ENCODE measurements at regions not wholly inside any gene's neighbourhood (a gene's known extent, or its start where the extent isn't known, plus 50 kb on each side); places are given as distances from the start of the nearest gene placed in this dataset.
"Not testable (repeated sequence)": the region's sequence is repeated elsewhere in the genome, so short reads cannot be mapped to it uniquely, and the experiment has no call there.

DNA sequence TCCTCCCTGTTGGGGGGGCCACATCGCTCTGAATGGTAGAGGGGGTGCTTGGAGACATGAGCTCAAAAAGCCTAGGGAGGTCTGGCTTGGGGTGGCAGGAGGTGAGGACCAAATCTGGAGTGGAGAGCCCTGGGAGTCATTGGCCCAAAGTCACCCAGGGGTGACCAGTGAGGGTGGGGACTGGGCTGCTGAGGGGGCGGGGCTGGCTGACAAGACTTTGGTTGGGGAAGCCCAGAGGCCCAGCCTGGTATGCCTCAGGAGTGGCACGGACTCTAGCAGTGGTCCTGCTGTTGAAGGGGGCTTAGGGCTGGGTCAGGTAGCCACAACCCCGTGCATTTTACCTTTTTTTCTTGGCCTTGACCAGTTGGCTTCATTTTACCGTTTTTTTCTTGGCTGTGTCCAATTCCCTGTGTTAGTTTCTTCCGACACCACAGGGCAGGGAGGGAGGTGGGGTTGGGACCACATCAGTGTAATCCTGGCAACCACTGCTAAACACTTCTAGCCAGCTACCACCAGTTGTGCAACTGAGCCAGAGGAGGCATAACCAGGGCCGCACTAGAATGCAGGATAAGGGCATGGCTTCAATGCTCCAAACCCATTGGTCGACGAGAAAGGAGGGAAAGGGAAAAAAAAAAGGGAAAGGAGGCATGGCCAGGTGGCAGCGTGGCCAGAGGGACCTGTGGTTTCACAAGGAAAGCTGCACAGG lies 105.3 kb upstream of the C2CD4B start:
- DNase-seq (ENCODE audit: low read depth) = no peak

DNA sequence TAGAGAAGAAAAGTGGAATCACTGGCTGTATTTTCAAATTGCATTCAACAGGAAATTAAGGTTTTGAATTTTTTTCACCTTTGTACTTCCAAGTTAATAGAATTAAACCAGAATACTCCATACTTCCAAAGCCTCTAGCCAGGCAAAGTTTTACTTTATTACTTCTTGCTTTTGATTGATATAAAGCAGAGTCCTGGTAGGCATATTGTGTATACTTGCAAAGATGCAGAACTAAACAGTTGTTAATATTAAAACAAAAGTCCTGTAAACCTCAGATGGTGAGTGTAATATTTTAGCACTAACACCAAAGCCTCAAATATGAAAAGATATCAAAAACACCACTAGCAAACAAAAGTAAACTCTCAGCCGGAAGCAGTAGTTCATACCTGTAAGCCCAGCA lies 107.2 kb upstream of the C2CD4B start:
- no peak for DNase-seq (ENCODE audit: low read depth)

DNA sequence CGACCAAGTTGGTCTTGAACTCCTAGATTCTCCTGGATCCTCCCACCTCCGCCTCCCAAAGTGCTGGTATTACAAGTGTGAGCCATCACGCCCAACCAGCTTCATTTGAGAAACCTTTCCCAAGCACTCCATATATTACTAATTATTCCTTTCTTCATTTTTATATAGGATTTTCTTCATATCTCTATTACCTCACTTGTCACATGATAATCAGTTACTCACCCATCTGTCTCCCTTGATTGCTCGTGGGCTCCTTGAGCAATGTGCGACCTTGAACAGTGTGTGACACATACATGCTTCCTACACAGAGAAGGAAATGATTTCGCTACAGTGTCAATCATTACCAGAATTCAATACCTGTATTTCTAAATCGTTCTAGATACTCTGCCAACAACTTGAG lies 110.7 kb upstream of the C2CD4B start:
- DNase-seq (ENCODE audit: low read depth) = no peak

DNA sequence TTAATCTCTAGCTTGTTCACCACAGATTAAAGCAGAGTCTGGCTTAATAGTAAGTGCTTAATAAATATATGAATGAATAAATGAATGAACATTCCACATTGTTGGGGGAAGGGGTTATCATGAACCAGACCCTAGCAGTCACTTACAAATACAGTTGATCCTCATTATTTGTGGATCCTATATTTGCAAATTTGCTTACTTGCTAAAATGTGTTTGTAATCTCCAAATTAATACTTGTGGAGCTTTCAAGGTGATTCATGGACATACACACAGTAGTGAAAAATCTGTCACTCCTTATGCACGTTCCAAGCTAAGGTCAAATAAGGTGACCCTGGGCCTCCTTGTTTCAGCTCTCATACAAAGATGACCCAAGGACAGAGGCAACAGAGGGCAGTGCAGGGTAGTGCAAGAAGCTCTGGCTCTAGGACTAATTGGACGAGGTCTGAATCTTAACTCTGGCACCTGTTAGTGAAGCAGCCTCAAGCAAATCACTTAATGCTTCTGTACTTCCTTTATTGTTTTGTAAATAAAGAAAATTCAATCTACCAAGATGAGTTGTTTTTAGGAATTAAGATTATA lies 112.8 kb upstream of the C2CD4B start:
- no peak for DNase-seq (ENCODE audit: low read depth)

DNA sequence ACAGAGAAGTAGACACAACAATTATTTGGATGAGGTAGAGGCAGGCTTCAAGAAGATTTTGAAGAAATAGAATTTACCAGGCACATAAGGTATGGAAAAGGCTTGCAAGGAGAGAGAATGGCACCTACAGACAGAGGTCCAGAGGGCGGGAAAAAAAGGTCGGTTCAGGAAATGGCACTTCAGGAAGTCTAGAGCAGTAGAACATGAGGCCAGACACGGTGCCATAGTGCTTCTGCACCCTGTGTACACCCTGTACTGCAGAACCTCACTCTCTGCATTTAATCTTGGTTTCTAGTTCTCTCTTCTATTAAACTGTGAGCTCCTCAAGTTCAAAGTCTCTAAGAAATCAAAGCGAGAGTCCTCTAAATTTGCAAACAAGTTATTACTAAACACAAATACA lies 113.4 kb upstream of the C2CD4B start:
- no peak for DNase-seq (ENCODE audit: low read depth)

DNA sequence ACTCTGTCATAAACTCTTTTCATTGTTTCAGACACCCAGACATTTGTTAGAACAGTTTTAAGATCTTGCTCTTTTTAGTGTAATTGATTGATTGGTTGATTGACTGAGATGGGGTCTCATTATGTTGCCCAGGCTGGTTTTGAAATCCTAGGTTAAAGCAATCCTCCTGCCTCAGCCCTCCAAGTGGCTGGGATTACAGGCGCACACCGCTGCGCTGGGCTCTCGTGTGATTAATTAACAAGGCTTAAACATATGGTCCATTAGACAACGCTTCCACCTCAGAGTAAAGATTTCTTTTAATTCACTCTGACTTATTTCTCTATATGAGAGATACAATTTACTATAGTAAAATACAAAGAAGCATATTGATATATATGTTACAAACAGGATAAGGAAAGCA lies 114.0 kb upstream of the C2CD4B start:
- no peak for DNase-seq (ENCODE audit: low read depth)

DNA sequence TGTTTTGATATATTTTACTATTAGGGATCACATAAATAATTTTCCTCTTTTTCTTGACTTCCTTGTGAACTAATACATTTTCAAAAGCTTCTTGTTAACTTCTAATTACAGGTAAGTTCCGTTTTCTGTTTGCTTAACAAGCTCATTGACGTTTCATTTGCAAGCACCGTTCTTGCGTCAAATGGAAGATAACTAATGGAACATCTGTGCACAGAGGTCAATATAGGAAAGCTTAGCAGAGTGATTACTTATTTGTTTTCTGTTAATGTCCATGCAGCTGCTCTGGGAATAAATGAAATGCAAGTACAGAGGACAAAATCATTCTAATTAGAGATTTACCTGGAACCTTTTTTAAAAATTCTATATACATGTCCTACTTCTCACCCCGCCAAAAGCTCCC lies 115.5 kb upstream of the C2CD4B start:
- DNase-seq (ENCODE audit: low read depth) = no peak

DNA sequence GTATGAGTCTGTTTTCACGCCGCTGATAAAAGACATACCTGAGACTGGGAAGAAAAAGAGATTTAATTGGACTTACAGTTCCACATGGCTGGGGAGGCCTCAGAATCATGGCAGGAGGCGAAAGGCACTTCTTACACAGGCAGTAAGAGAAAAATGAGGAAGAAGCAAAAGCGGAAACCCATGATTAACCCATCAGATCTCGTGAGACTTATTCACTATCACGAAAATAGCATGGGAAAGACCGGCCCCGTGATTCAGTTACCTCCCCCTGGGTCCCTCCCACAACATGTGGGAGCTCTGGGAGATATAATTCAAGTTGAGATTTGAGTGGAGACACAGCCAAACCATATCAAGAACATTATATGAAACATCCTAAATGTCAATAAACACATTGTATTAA lies 116.7 kb upstream of the C2CD4B start:
- DNase-seq (ENCODE audit: low read depth) = not testable (repeated sequence)

DNA sequence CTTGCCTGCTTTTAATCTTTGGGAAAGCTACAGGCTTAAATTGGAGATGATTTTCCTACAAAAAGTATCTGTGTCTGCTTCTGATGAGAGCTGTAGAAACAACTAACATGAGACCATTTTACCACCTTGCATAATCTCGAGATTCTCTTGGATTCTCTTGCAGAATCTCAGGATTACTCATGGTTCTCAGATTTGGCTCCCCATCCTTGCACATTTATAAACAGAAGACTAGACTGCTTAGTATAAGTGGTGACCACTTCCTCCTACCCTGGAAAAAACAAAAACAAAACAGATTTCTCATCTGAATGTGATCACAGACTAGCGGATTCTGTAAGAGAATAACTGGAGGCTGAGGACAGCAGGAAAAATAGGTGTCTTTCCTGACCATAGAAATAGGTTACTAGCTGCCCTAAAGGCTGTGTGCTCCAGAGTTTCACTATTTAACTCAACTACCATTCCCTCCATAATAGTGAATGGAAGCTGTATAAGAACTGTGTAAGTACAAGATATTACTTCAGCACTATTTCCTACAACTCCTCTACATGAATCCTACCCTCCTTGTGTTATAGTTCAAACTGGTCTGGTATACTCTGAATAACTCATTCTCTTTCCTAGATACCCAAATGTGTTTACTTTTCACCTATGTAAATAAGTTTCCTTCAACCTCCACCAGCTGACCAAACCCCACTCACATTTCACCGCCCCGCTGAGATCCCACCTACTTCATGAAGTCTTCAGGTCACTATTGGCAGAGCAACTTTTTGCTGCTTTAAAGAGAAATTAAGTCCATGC lies 122.2 kb upstream of the C2CD4B start:
- DNase-seq (ENCODE audit: low read depth) = no peak

DNA sequence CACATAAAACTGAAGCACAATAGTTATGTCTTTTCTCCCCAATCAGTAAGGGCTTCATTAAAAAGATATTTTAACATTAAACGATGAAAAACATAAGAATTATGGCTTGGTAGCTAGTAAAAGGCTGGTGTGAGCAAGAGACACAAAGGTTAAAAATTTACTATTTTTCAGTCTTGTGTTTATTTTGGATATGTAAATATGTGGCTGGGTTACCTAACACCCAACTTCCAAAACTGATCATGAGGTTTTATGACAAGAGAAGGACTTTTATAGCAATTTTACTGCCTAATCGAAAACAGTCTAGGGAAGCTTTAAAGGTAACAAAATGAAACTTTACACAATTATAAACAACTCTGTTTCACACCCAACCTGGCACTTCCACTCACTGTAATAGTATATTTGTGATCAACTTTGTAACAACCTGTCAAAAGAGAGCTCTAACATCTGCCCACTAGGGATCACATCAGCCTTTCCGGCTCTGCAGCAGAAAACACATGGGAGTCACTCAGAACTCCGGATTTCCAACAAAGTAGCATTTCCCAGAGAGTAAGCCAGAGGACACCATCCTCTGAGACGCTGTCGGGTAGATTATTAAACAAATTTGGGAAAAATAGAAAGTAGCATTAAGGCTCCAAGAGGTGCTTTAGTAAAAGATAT lies 123.4 kb upstream of the C2CD4B start:
- no peak for DNase-seq (ENCODE audit: low read depth)

DNA sequence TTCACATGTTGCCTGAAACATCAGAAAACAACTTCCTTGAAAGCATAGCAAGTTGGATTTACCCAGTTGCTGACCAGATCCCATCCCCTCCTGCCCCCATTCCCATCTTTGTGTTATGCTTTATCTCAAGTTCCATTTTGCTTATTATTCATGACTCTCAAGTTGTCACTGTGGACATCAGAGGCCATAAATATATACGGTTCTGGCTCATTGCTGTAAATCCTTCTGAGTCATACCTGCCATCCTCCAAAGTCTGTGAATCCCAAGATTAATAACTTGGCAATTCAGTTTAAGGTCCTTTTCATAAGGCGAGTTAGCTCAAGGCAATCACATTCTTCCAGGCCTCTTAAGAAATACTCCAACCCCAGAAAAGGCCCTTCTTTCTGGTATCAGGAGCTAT lies 126.2 kb upstream of the C2CD4B start:
- DNase-seq (ENCODE audit: low read depth) = no peak

DNA sequence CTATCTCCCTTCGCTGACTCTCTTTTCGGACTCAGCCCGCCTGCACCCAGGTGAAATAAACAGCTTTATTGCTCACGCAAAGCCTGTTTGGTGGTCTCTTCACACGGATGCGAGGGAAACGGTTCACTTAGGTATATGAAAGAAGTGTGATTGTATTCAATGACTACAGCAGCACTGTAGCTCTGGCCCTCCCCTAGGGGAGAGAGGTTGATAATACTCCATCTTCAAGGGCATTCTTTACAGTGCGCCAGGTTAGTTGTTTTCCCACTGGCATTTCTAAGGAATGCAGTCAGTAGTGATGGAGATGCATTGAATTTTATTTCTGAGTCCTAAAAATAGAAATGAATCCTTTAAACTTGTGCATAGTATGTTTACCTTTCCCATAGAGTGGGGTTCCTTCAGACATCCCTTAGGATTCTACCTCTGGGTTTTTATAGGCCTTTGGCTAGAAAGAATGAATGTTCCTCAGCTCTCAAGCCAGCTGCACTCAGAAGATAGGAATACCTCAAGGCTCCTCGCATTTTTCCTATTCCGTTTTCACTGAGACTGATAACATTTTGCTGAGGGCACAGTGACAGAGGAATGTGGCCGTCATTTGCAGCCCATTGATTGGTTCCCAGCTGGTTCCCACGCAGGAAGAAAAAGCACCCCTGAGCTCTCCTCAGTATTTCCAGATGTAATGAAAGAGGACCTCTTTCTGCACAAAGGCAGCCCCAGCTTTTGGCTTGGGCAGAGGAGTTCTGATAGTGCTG lies 131.8 kb upstream of the C2CD4B start:
- DNase-seq (ENCODE audit: low read depth) = no peak

DNA sequence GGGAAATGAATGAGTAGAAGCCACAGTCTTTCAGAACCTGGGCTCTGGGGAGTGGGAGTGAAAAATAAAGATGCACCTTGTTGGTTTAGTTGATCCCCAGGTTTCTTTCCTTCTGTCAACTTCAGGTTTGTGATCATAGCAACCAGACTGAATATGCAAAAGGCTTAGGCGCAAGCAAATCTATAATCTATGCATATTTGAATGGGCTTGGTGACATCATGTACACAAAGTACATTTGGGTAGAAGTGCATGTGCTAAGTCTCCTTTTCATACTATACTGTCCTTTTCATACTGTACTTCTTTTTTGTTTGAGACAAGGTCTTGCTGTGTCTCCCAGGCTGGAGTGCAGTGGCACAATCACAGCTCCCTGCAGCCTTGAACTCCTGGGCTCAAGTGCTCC lies 132.4 kb upstream of the C2CD4B start:
- no peak for DNase-seq (ENCODE audit: low read depth)

DNA sequence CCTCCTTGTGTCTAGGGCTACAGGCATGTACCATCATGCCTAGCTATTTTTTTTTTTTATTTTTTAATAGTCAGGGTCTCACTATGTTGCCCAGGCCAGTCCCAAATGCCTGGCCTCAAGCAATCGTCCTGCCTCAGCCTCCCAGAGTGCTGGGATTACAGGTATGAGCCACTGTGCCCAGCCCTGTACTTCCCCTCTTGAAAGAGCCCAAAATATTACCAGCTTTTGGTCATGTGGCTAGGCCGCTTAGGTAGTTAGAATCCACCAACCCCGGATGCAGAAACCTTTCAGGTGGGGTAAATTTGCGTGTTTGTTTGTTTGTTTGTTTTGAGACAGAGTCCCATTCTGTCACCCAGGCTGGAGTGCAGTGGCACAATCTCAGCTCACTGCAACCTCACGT lies 132.8 kb upstream of the C2CD4B start:
- DNase-seq (ENCODE audit: low read depth) = no peak

DNA sequence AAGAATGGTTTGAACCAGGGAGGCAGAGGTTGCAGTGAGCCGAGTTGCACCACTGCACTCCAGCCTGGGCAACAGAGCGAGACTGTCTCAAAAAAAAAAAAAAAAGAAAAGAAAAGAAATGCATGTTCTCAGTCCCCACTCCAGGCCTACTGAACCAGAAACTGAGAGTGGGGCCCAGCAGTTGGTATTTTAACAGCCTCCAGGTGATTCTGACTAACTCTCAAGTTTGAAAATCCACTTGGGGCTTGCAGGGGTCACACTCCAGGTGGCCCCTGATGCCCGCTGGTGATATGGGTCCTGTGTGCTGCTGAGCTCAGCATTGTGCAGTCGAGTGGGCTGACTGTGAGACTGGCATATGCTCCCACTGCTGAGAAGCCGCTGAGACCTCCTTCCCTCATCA lies 133.7 kb upstream of the C2CD4B start:
- DNase-seq (ENCODE audit: low read depth) = no peak

DNA sequence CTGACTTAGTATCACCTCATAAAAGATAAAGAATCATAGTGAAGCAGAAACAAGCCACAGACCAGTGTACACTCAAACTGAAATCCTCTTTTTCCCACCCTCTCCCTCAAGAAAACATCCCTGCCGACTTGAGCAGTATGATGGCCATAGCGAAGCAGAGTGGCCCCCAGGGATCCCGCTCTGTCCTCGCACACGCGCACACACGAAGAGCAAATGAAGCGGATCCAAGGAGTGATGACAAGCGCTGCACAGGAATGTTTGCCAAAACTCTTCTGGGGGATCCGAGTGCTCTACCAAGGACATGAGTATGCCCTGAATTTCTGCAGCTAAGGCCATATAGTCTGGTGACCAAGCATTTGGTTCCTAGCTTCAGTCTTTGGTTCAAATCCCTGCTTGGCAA lies 134.5 kb upstream of the C2CD4B start:
- no peak for DNase-seq (ENCODE audit: low read depth)

DNA sequence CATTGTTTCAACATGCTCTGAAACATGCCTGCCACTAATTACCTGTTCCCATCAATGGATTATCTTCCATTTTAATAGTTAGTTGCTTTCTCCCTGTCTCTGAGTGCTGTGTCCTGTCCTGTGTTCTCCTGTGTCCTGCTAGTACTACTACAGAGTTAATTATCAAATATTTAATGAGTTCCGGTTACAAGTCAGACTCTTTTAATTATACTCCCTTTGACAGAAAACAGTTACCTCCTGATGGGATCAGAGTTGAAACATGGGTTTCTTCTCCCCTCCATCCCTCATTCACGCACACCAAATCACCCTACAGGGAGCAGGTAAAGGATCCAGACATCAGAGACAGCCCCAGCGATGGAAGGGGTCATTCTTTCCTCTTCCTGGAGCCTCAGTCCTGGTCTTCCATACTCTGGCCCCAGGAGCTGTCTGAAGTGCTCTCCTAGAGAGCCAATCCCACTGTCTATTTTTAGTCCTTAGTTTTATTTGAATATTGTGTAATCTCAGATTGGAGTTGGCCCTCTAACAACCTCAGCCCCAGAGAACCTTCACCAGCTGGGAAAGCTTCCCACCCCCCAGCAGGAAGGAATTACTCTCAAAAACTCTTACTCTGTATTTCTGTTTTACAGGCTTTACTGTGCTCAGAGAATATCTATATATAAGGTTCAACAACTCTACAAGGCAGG lies 137.0 kb upstream of the C2CD4B start:
- no peak for DNase-seq (ENCODE audit: low read depth)

DNA sequence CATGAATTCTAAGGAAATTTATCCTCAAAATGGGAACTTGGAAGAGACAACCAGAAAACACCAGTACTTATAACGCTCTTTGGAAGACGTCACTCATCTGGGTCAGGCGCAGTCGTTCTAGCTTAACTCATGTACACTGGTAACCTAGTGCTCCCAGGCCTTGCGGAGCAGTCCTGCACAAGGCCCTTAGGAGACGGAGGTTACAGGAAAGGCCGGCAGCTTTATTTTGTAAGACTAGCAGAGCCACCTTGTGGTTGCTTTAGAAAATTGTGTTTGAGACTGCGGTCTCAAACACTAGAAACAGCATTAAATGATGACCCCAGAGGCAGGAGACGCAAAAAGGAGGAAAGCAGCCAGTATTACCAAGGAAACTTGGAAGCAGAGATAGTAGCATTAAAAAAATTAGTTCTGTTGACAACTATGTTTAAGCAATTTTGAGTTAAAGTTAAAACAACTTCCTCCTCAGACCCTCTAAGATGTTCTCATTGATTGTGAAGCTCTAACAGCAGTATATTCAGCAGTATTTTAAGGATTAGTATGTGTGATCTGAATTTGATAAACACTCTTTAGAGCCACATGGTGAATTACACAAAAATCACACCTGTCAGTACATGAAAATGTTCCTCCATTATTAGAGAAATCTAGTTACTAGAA lies 141.9 kb upstream of the C2CD4B start:
- DNase-seq (ENCODE audit: low read depth) = no peak

DNA sequence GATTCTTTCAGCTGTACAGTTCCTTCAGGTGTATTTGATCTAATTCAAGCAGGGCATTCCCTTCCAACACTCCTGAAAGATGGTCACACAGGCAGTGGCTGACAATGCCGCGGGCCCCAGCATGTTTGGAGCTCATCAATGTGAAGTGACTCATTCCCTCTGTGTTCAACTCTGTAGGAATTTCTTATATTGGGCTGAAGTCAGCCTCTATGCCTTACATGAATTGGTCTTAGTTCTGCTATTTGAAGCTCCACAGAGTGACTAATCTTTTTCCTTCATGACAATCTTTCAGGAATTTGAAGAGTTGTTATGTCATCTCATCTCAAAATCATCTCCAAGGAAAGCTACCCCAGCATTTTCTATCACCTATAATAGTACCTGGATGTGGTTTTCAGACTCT lies 142.5 kb upstream of the C2CD4B start:
- no peak for DNase-seq (ENCODE audit: low read depth)

DNA sequence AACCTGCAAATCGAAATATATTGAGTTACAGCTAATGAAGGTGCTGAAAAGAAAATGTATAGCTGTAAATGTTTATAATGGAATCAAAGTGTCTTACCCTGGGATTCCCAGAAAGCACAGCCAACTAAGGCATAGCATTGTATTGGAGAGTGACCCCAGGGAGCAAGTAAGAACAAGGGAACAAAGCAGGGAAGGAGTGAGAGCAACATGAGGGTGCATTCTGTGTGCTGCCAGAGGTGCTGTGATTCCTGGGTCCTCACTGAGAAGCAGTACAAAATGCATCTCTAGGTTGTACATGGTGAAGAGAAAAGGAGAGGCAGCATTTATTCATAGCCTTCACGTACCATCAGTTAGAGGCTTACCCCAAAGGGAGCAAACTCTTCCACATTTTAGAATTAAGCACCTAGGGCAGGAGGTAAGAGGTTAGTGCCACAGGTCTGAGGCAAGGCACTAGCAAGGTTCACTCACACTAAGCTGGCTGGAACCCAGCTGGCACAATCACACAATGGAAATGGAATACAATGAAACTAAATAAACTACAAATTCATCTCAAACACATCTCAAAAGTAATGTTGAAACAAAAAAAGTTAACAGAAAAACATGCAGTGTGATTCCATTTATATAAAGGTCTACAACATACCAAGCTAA lies 151.5 kb upstream of the C2CD4B start:
- DNase-seq (ENCODE audit: low read depth) = no peak

DNA sequence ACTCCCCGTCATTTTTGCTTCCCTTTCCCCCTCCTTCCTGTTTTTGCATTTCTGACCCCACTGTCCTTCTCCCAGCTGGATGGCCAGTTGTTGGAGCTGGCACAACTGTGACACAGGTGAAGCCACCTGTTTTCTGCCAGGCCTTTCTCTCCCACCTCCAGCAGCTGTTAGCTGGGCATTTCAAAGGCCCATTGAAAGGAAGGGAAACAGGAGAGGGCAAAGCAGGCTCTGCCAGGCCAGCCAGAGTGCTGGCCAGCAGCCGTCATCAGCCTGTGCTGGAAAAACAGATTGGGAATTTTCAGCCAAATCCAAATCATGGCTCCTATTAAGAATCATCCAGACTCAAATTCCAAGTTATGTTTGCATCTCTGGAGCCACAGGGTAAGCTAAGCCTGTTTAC lies 155.2 kb upstream of the C2CD4B start:
- DNase-seq (ENCODE audit: low read depth) = no peak
